ENCODE measurements at regions not wholly inside any gene's neighbourhood (a gene's known extent, or its start where the extent isn't known, plus 50 kb on each side); places are given as distances from the start of the nearest gene placed in this dataset.

- Histone ChIP-seq H3K9ac (ENCODE audit: low read length) (no peak overlapping the region), H3K36me3 (replicated peaks; ENCODE audit: insufficient read depth, low read length) (no peaks in the 10 kb centered on the region), H3K9me3 (replicated peaks; ENCODE audit: insufficient read depth, low read length) (no peaks in the 10 kb centered on the region), H3K79me2 (ENCODE audit: low read length) (no peaks in the 10 kb centered on the region), H3F3A (ENCODE audit: insufficient read depth, low read length) (no peaks in the 10 kb centered on the region), H3K9me2 (replicated peaks; ENCODE audit: insufficient read depth, low read length) (no peaks in the 10 kb centered on the region), H4K20me1 (ENCODE audit: insufficient read depth, low read length) (no peaks in the 10 kb centered on the region), H3K4me2 (ENCODE audit: low read depth, low read length) (no peak overlapping the region), H3K27me3 (replicated peaks; ENCODE audit: insufficient read depth, low read length) (no peaks in the 10 kb centered on the region), H3K27ac (ENCODE audit: low read length) (no peak overlapping the region), H3K4me3 (ENCODE audit: low read length) (no peak overlapping the region), H2AFZ (ENCODE audit: low read length) (no peak overlapping the region), H3K4me1 (ENCODE audit: low read length) (no peaks in the 10 kb centered on the region)
- TF ChIP-seq CTCF (IDR thresholded peaks at IDR 0.05; ENCODE audit: low read length) (no peak), EZH2 (optimal IDR thresholded peaks at IDR 0.05; ENCODE audit: low read depth, low read length) (no peak), EZH2phosphoT487 (IDR thresholded peaks at IDR 0.05; ENCODE audit: low read length) (no peak)
- DNase-seq = no peak
Observed at GRCh38 chr17:5861854-5862253, 208.3 kb upstream of the WSCD1 start.

GRCh38 chr17:5862395-5862794 lies 207.8 kb upstream of the WSCD1 start:
- TF ChIP-seq EZH2 (optimal IDR thresholded peaks at IDR 0.05; ENCODE audit: low read depth, low read length) (no peak), EZH2phosphoT487 (IDR thresholded peaks at IDR 0.05; ENCODE audit: low read length) (no peak), CTCF (IDR thresholded peaks at IDR 0.05; ENCODE audit: low read length) (no peak)
- H2AFZ ChIP-seq (ENCODE audit: low read length) = no peak overlapping the region
- no peaks in the 10 kb centered on the region for H3K4me1 ChIP-seq (ENCODE audit: low read length)

GRCh38 chr17:5864741-5865657 lies 205.2 kb upstream of the WSCD1 start:
- H3K79me2 ChIP-seq (ENCODE audit: low read length) = no peaks in the 10 kb centered on the region
- TF ChIP-seq EZH2 (optimal IDR thresholded peaks at IDR 0.05; ENCODE audit: low read depth, low read length) (no peak), EZH2phosphoT487 (IDR thresholded peaks at IDR 0.05; ENCODE audit: low read length) (no peak), CTCF (IDR thresholded peaks at IDR 0.05; ENCODE audit: low read length) (no peak)
- H3K36me3 ChIP-seq (replicated peaks; ENCODE audit: insufficient read depth, low read length) = no peaks in the 10 kb centered on the region
- H3F3A ChIP-seq (ENCODE audit: insufficient read depth, low read length) = no peaks in the 10 kb centered on the region
- H3K9me2 ChIP-seq (replicated peaks; ENCODE audit: insufficient read depth, low read length) = no peaks in the 10 kb centered on the region
- H2AFZ ChIP-seq (ENCODE audit: low read length) = no peak overlapping the region
- no peak overlapping the region for H3K4me3 ChIP-seq (ENCODE audit: low read length)
- H3K4me1 ChIP-seq (ENCODE audit: low read length) = no peaks in the 10 kb centered on the region
- H3K9ac ChIP-seq (ENCODE audit: low read length) = no peak overlapping the region
- no peaks in the 10 kb centered on the region for H3K27me3 ChIP-seq (replicated peaks; ENCODE audit: insufficient read depth, low read length)
- no peak for DNase-seq
- no peak overlapping the region for H3K4me2 ChIP-seq (ENCODE audit: low read depth, low read length)
- H3K27ac ChIP-seq (ENCODE audit: low read length) = no peak overlapping the region
- no peaks in the 10 kb centered on the region for H3K9me3 ChIP-seq (replicated peaks; ENCODE audit: insufficient read depth, low read length)
- H4K20me1 ChIP-seq (ENCODE audit: insufficient read depth, low read length) = no peaks in the 10 kb centered on the region

More at GRCh38 chr17:5862395-5862794, 207.8 kb upstream of the WSCD1 start:
- no peaks in the 10 kb centered on the region for H3F3A ChIP-seq (ENCODE audit: insufficient read depth, low read length)
- no peaks in the 10 kb centered on the region for H3K27me3 ChIP-seq (replicated peaks; ENCODE audit: insufficient read depth, low read length)
- H3K27ac ChIP-seq (ENCODE audit: low read length) = no peak overlapping the region
- H4K20me1 ChIP-seq (ENCODE audit: insufficient read depth, low read length) = no peaks in the 10 kb centered on the region
- H3K9ac ChIP-seq (ENCODE audit: low read length) = no peak overlapping the region
- no peaks in the 10 kb centered on the region for H3K9me2 ChIP-seq (replicated peaks; ENCODE audit: insufficient read depth, low read length)
- DNase-seq = no peak
- H3K36me3 ChIP-seq (replicated peaks; ENCODE audit: insufficient read depth, low read length) = no peaks in the 10 kb centered on the region
- H3K4me2 ChIP-seq (ENCODE audit: low read depth, low read length) = no peak overlapping the region
- no peaks in the 10 kb centered on the region for H3K79me2 ChIP-seq (ENCODE audit: low read length)
- H3K9me3 ChIP-seq (replicated peaks; ENCODE audit: insufficient read depth, low read length) = no peaks in the 10 kb centered on the region
- no peak overlapping the region for H3K4me3 ChIP-seq (ENCODE audit: low read length)
